ENCODE measurements at regions not wholly inside any gene's neighbourhood (a gene's known extent, or its start where the extent isn't known, plus 50 kb on each side); places are given as distances from the start of the nearest gene placed in this dataset.

GRCh38 chr18:39596891-39597290, 2031.3 kb upstream of the CELF4 start:
- TF ChIP-seq CTCF (IDR thresholded peaks at IDR 0.05) (no peak), POLR2A (IDR thresholded peaks at IDR 0.05) (no peak), POLR2AphosphoS5 (IDR thresholded peaks at IDR 0.05) (no peak), EP300 (IDR thresholded peaks at IDR 0.05) (no peak)

Measured in sigmoid colon (tissue), 4 donors.